PFSK-1 (cell line): ENCODE measurements at regions not wholly inside any gene's neighbourhood (a gene's known extent, or its start where the extent isn't known, plus 50 kb on each side); places are given as distances from the start of the nearest gene placed in this dataset.

Experiments used
- FOXP2 ChIP-seq: optimal IDR thresholded peaks from 2 replicates; pipeline ENCODE3; 2011; ENCODE audit warnings: borderline replicate concordance, control low read depth, inconsistent platforms; ENCODE audit not compliant: insufficient read depth; ENCODE audit errors: extremely low read length, extremely low read depth
- POLR2AphosphoS5 ChIP-seq: IDR thresholded peaks from 2 replicates; pipeline ENCODE4 v1.6.1; 2012; ENCODE audit warnings: low read depth, mild to moderate bottlenecking, control low read depth, low read length, moderate library complexity
- REST ChIP-seq, 2 experiments: IDR thresholded peaks; 2 replicates each; pipeline versions ENCODE4 v1.6.1 to v1.8.0; 2011 to 2012; ENCODE audit warnings: low read depth in 2 of 2, low read length in 2 of 2, control low read depth in 1 of 2, inconsistent platforms in 1 of 2, mild to moderate bottlenecking in 1 of 2, moderate library complexity in 1 of 2; ENCODE audit not compliant: insufficient read depth in 1 of 2
- SIN3A ChIP-seq: IDR thresholded peaks from 2 replicates; pipeline ENCODE4 v1.6.1; 2012; ENCODE audit warnings: mild to moderate bottlenecking, low read length, moderate library complexity, borderline replicate concordance; ENCODE audit not compliant: insufficient read depth
- TAF1 ChIP-seq: IDR thresholded peaks from 2 replicates; pipeline ENCODE4 v1.6.1; 2012; ENCODE audit warnings: low read length, control low read depth, borderline replicate concordance; ENCODE audit not compliant: insufficient read depth

DNA sequence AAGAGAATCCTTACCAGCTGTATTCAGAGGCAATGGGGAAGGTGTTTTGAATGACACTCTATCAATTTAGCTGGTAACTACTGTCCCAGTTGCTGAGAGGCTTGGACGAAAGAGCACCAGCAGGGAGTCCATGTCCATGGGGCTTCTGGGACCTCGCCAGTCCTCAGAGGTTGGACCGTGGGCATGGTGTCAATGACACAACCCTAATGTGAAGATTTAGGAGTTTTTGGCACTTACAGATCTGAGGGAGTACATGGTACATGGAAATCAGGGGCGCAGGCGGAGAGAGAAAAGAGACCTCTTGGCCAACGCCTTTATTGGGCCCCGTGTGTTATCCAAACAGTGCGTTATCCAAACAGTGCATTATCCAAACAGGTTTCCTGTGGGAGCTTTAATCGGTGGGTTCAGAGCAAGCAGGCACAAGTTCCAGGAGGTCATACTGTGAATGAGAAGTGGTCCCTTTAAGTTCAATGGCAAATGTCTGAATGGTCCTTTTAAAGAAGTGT lies 169.1 kb upstream of the B3GAT1 start:
- no peak for TF ChIP-seq POLR2AphosphoS5
- TF ChIP-seq TAF1: no peak
- TF ChIP-seq REST (IDR thresholded peaks at IDR 0.05; ENCODE audit: insufficient read depth in 1 of 2, low read depth in 2 of 2, low read length in 2 of 2): no peak
- TF ChIP-seq SIN3A: no peak
- TF ChIP-seq FOXP2: no peak
